Medulla oblongata (tissue), 1 donor: ENCODE measurements at regions not wholly inside any gene's neighbourhood (a gene's known extent, or its start where the extent isn't known, plus 50 kb on each side); places are given as distances from the start of the nearest gene placed in this dataset.
A peak's percentile ranks its signal among the peaks of the same experiment; 100 is the strongest.

ENCODE experiments used
- DNase-seq: peaks from one replicate; pipeline ENCODE4 v3.0.0-alpha.2; 2015; ENCODE audit errors: extremely low spot score

- DNase-seq: peak; percentile 23
These were observed 75.0 kb upstream of the MBNL1 start for GRCh38 chr3:152193673-152194267.

GRCh38 chr3:152195206-152195605 is 73.5 kb upstream of the MBNL1 start:
- DNase-seq: no peak

DNA sequence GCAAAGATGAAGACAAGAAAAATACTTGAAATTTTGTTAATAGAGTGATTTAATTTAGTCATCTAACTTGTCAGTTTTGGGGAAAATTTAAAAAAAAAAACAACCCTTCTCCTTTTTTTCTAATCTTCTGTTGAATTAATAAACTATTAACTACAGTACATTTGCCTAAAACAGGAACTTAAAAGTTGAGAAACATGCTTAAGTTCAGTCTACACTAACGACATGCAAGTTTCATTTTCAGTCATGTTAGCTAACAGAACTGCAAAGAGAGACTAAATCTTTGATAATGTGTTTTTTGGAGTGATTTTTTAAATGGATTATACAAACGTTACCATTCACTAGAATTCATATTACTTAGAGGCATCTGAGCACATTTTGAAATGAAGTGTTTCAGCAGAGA is 71.9 kb upstream of the MBNL1 start:
- peak; percentile 66 for DNase-seq

GRCh38 chr3:152197451-152197850 is 71.3 kb upstream of the MBNL1 start:
- DNase-seq: no peak

DNA sequence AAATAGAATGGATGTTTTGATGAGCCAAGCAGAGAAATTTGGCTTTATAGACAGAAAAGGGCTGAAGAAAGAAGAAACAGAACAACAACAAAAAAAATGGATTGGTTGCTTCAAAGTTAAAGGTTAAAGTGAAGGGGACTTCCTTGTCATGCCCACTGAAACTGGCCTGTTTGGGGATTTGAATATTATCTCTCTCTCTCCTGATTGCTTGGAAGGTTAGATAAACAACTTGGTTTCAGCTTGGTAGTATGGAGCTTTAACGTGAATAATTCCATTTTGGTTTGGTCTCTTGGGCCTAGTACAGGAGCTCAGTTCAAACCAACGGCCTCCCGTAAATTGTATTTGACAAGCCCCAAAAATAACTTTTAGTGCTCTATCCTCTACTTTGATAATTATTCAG is 70.8 kb upstream of the MBNL1 start:
- DNase-seq: peak; percentile 21

DNA sequence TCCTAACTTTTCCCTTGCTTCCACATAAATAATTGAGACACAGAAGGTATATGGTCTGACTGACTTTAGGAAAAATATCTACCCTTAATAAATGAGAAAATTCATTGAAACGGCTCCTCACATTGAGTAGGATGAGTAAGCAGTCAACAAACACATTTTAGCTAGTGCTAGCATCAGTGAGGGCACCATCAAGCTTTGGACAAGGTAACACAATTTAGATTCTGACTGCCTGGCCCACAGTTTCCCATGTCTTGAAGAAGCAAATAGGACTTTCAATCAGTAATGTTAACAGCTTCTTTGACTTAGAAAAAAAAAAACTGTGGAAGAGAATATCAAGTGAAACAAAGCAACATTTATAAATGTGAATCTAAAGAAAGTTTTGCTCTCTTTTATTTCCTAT is 70.1 kb upstream of the MBNL1 start:
- DNase-seq: peak; percentile 40

GRCh38 chr3:152199102-152199840 is 69.5 kb upstream of the MBNL1 start:
- peak; percentile 66 for DNase-seq

GRCh38 chr3:152200476-152201420 is 68.0 kb upstream of the MBNL1 start:
- peak; percentile 54 for DNase-seq

DNA sequence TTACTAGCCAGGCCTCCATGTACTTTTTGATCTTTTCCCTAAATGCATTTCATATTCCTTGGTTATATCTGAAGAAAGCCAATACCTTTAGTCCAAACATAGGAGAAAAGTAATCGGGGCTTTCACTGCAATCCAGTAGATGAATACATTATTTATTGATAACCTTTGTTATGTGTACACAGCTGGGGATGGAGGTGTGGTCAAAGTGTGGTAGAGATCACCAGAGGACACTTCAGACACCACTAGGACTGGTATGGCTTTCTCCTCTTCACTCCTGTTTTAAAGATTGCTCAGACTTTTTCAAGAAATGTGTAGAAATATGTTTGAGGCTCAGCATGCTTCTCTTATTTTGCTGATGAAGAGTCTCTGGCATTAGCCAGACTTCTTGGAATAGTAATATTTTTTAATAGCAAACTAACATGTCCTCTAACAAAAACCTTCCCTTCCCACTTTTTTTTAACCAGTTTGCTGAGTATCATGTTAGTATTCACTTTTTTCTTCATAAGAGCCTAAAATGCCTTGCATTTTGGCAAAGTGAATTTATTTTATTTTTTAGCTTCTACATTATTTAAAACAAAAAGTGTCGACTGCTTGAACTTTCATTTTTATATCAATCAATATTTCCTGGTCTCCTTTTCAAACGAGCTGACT is 65.6 kb upstream of the MBNL1 start:
- DNase-seq: peak; percentile 40

GRCh38 chr3:152203652-152204051 is 65.1 kb upstream of the MBNL1 start:
- DNase-seq: no peak

GRCh38 chr3:152204218-152204617 is 64.5 kb upstream of the MBNL1 start:
- DNase-seq: no peak

- peak; percentile 68 for DNase-seq
These were observed 63.6 kb upstream of the MBNL1 start for GRCh38 chr3:152205097-152205593.

GRCh38 chr3:152206243-152206760 is 62.4 kb upstream of the MBNL1 start:
- DNase-seq: no peak

DNA sequence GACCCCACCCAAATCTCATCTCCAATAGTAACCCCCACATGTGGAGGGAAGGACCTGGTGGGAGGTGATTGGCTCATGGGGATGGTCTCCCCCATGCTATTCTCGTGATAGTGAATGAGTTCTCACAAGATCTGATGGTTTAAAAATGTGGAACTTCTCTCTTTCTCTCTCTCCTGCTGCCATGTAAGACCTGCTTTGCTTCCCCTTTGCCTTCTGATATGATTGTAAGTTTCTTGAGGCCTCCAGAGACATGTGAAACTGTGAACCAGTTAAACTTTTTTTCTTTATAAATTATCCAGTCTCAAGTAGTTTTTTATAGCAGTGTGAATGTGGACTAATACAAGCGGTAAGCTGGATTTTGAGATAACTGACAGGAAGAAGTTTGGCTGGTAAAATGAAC is 60.3 kb upstream of the MBNL1 start:
- DNase-seq: no peak

DNA sequence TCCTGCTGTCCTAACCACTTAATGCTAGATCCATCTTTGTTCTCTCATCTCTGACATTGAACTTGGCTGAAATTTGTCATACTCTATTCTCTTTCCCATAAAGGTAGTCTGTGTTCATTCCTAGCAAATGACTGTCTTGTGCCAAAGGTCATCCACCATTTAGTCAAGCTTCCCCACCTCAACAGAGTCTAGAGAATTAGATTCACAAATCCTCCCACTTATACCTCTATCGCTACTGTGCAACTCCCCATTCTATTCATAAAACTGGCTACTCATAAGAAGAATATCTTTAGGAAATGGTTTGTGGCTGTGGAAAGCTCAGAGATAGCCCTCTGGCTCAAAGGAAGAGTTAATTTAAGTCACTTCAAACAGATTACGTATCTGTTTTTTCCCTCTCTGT is 59.7 kb upstream of the MBNL1 start:
- DNase-seq: no peak

GRCh38 chr3:152209776-152210175 is 59.0 kb upstream of the MBNL1 start:
- no peak for DNase-seq

DNA sequence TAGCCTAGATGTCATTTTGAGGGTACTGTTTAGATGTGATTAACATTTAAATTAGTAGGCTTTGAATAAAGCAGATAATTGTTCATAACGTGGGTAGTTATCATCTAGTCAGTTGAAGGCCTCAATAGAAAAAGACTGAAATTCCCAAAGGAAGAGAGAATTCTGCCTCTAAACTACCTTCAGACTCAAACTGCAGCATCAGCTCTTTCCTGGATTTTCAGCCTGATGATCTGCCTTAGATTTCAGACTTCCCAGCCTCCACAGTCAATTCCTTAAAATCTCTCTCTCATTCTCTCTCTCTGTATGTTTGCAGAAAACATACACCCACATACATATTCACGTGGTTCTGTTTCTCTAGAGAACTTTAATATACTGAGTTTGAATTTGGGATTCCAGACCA is 58.0 kb upstream of the MBNL1 start:
- no peak for DNase-seq

DNA sequence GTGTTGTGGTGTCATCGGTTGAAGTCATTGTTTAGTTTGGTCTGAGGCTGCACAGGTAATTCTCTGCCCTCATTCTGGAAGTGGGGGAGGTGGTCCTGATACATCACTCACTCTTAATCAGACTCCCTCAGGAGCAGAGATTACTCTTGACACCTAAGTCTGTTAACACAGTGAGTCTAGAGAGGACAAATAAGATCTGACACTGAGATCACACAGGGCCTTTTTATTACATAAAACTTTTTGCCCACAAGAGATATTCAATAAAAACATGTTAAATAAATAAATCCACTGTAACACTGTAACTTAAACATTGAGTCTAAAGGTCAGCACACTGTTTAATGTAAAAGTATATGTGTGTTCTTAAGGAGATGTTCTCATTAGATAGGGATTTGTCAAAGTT is 57.1 kb upstream of the MBNL1 start:
- DNase-seq: no peak

DNA sequence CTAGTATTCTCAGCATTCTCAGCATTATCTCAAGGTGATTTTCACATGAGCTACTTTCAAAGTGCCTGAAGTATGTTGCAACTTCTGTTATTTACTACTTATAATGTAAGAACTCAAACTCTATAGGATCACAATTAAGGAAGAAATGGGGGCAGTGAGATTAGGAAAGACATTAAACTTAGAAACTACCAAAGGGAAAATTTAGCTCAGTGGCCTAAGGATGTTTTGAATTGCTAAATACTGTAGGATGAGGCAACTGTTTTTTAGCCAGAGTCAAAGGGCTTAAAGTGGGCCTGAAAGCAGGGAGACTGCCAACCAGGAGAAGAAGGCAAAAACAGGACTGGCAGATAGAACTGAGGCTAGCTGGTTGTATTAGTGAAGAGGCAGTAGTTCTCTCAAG is 55.5 kb upstream of the MBNL1 start:
- DNase-seq: no peak

- DNase-seq: no peak
These were observed 54.8 kb upstream of the MBNL1 start for GRCh38 chr3:152213938-152214337.
